WI38 (cell line): ENCODE measurements at regions not wholly inside any gene's neighbourhood (a gene's known extent, or its start where the extent isn't known, plus 50 kb on each side); places are given as distances from the start of the nearest gene placed in this dataset.

Source experiments
- H3K4me3 ChIP-seq: 2 replicates; pipeline ENCODE4 v1.5.1; 2011; ENCODE audit warnings: low read depth, mild to moderate bottlenecking, control low read depth, low read length
- TF ChIP-seq, protein P1 (sequence below): IDR thresholded peaks from 2 replicates; pipeline ENCODE4 v1.5.1; 2012; ENCODE audit warnings: low read depth, mild to moderate bottlenecking, control low read depth, low read length

DNA sequence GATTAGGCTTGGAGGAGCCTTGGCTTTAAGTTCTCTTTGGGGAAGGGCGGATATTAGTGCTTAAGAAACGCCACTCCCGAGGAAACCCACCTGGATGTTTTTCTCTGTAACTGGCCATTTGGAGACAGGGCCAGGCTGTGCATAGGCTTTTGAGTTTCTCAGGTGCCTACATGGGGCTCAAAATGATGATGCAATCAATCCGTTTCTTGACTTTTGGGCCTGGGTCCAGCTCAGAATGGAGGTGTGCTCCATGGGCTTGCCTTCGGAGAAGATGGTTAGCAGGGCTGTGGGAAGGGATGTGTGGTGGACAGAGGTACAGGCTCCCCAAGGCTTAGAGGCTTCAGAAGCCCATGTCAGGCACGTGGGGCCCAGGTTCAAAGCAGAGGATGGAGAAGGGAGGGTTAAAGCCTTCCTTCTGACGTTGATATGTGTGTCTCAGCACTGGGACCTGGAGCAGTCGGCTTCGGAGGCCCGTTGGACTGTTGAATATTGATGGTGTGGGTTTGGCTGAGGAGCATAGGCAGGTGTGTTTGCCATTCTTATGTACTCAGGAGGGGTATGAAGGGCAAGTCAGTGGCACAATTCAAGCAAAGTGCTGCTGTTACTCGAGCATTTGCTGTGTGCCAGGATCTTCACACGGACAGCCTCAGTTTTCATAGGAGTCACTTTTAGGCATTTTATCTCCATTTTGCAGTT, 82.8 kb downstream of the SLC25A47 start:
- no peak overlapping the region for H3K4me3 ChIP-seq
- TF ChIP-seq, protein P1, sequence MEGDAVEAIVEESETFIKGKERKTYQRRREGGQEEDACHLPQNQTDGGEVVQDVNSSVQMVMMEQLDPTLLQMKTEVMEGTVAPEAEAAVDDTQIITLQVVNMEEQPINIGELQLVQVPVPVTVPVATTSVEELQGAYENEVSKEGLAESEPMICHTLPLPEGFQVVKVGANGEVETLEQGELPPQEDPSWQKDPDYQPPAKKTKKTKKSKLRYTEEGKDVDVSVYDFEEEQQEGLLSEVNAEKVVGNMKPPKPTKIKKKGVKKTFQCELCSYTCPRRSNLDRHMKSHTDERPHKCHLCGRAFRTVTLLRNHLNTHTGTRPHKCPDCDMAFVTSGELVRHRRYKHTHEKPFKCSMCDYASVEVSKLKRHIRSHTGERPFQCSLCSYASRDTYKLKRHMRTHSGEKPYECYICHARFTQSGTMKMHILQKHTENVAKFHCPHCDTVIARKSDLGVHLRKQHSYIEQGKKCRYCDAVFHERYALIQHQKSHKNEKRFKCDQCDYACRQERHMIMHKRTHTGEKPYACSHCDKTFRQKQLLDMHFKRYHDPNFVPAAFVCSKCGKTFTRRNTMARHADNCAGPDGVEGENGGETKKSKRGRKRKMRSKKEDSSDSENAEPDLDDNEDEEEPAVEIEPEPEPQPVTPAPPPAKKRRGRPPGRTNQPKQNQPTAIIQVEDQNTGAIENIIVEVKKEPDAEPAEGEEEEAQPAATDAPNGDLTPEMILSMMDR: no peak

DNA sequence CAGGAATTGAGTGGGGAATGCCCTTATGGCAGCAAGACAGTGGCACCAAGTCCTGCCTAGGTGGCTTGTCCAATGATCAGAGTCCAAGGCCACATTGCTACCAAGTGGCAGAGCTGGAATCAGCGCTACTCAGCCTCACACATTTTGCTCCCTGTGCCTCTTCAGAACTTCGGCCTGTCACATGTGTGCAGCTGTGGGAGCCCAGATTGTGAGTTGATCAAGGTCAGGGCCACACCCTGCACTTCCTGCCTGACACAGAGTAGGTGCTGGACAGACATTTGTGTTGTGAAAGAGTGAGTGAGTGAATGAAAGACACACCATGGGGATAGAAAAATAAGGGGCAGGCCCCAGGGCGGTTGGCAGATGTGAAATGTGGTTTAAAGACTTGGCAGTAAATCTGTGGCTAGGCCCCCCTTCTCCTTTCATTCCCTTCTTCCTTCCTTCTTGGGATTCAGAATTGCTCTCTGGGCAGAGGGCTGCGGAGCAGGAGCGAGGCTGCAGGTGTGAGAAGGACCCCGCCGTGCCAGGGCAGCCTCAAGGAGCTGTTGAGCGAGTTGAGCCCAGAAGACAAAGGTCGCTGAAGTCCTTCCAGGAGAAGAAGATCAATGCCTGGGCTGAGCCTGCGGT, 83.5 kb downstream of the SLC25A47 start:
- TF ChIP-seq, protein P1: no peak

DNA sequence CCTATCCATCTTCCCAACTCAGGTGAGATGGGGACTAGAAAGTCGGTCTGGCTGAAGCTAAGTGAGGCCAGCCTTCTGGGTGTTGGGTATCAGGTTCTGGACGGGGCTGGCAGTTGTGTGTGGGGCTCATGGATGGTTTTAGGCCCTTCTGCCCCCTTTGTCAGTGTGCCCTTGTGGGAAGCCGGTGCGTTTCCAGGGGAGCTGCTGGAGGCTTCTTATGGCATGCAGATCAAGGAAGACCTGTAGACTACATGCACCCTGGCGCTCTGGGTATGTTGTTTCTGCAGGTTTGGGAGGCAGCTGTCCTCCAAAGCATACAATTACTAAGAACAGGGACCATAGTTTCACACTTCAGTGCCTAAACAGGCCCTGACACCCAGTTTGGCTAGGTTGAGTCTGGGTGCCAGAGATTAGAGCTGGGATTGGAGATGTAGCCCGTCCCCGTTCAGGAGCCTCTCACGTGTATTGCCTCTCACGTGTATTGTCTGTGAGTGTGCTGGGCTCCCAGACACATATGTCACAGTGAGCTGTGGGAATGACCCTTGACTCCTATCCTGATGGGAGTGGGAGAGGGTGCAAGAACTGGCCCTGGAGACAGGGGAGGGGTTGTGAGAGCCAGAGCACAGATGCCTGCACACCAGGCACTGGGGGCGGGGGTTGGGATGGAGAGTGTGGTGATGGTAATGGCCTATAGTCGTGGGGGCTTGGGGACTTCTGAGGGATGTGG, 84.4 kb downstream of the SLC25A47 start:
- H3K4me3 ChIP-seq: no peak overlapping the region
- TF ChIP-seq, protein P1: no peak

More for the DNA sequence above, 83.5 kb downstream of the SLC25A47 start:
- H3K4me3 ChIP-seq: no peak overlapping the region

DNA sequence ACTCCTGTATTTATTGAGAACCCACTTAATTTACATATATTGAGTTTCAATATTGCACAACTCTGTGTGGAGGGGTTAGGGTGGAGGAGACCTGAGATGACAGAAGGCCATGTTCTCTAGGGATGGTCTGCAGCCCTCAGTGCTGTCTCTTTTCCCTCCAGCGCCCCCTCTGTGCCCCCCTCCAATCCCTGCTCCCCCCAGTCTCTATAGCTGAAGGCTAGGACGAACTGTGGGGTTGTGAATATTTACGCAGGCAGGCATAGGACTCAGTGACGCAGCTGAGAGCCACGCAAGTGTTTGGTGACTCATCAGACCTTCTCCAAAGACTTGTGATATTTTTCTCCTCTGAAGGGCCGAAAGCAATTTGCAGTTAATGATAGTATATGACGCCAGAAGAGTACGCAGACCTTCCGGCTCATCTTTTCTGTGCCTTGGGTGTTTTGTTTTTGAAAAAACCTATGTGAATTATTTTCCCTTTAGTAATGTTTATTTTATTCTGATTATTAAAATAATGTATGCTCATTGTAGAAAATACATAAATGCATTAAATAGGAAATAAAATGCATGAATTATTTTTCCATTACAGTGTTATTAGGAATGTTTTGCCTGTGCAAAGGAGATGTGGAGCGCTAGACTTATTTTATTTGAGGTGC, 85.3 kb downstream of the SLC25A47 start:
- TF ChIP-seq, protein P1: no peak
- no peak overlapping the region for H3K4me3 ChIP-seq

DNA sequence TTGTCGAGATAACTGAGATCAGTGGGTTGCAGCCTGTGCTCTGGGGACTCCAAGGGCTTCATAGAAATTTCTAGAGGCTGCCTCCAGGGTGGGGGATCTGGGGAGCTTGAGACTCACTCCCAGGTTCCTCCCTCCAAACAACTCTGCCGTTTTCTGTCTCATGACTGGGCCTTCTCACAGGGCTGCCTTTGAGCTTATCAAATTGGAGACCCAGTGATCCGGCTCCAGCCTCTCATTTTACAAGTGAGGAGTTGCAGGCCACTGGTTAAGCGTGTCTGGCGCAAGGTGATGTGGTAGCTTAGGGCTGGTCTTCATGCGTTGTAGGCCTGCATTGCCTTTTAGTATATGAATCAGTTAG, 85.8 kb downstream of the SLC25A47 start:
- no peak overlapping the region for H3K4me3 ChIP-seq
- TF ChIP-seq, protein P1: no peak

DNA sequence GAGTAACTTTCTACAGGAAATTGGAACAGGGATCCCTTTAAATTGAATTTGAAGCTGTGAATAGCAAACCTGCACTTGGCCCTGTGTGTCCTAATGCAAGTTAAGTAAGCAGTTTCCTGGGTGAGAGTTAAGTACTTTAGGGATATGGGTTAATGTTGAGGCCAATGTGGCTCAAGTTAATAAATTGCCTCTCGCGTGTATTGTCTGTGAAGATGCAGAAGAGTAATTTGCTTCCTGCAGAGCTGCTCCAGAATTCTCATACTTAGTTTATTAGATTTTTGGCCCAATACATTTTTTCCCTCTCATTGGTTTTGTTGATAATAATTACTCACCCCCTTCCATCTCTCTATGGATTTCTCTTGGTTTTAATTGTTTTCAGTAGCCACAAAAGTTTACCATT, 86.5 kb downstream of the SLC25A47 start:
- no peak overlapping the region for H3K4me3 ChIP-seq
- TF ChIP-seq, protein P1: no peak
